Lung (tissue), 11 donors: ENCODE measurements at regions not wholly inside any gene's neighbourhood (a gene's known extent, or its start where the extent isn't known, plus 50 kb on each side); places are given as distances from the start of the nearest gene placed in this dataset.

ENCODE experiments used
- ATAC-seq: fragments of 200-7000 bp; cut with Tn5 transposase; one replicate; pipeline ENCODE4 v1.9.1; 2020; ENCODE audit warnings: moderate number of reproducible peaks; ENCODE audit not compliant: insufficient read depth, low FRiP score
- DNase-seq, 3 donors: peaks; one replicate each; pipeline ENCODE4 v3.0.0-alpha.2; 2013 to 2017
- H3K27ac ChIP-seq, 2 donors: one replicate each; pipeline ENCODE4 v1.5.1; 2013; ENCODE audit warnings: mild to moderate bottlenecking in 2 of 2, moderate library complexity in 2 of 2, control low read depth in 1 of 2, inconsistent platforms in 1 of 2, low read depth in 1 of 2, low read length in 1 of 2
- H3K27me3 ChIP-seq, 3 donors: one replicate each; pipeline ENCODE4 v1.5.1; 2013; ENCODE audit warnings: low read length in 2 of 3; ENCODE audit not compliant: control insufficient read depth in 3 of 3, insufficient read depth in 3 of 3
- H3K36me3 ChIP-seq, 4 donors: one replicate each; pipeline ENCODE4 v1.5.1; 2013; ENCODE audit warnings: low read length in 4 of 4, mild to moderate bottlenecking in 1 of 4, moderate library complexity in 1 of 4; ENCODE audit not compliant: control insufficient read depth in 4 of 4, insufficient read depth in 4 of 4
- H3K4me1 ChIP-seq, 5 donors: one replicate each; pipeline ENCODE4 v1.5.1; 2013; ENCODE audit warnings: low read length in 5 of 5, mild to moderate bottlenecking in 2 of 5, moderate library complexity in 1 of 5; ENCODE audit not compliant: control insufficient read depth in 5 of 5, insufficient read depth in 5 of 5
- H3K4me3 ChIP-seq: one replicate; pipeline ENCODE4 v1.5.1; 2013; ENCODE audit warnings: mild to moderate bottlenecking, control low read depth, moderate library complexity
- H3K9ac ChIP-seq, 2 donors: one replicate each; pipeline ENCODE4 v1.5.1; 2013; ENCODE audit warnings: low read length in 2 of 2, control low read depth in 1 of 2; ENCODE audit not compliant: insufficient read depth in 1 of 2
- H3K9me3 ChIP-seq, 4 donors: one replicate each; pipeline ENCODE4 v1.5.1; 2013; ENCODE audit warnings: low read length in 3 of 4, mild to moderate bottlenecking in 1 of 4, moderate library complexity in 1 of 4; ENCODE audit not compliant: control insufficient read depth in 4 of 4, insufficient read depth in 3 of 4
- WGBS, 2 donors: extraction: QIAGEN DNeasy Blood & Tissue Kit; methylation state at CpG; one replicate each; pipeline ENCODE4 v1.1.7; 2013; 5-methylcytosine and 5-hydroxymethylcytosine counted together
- TF ChIP-seq, protein P1 (sequence below): IDR thresholded peaks from 2 replicates; pipeline ENCODE4 v1.5.1; 2012; ENCODE audit warnings: mild to moderate bottlenecking; ENCODE audit errors: control extremely low read depth, extremely low read depth
- donor health status: control.
- donor health status: control.
- donor health status: Bipolar disorder and iron deficiency.
- donor health status: healthy.
- donor health status: DM: yes; HTN: yes; CAD: no.

DNA sequence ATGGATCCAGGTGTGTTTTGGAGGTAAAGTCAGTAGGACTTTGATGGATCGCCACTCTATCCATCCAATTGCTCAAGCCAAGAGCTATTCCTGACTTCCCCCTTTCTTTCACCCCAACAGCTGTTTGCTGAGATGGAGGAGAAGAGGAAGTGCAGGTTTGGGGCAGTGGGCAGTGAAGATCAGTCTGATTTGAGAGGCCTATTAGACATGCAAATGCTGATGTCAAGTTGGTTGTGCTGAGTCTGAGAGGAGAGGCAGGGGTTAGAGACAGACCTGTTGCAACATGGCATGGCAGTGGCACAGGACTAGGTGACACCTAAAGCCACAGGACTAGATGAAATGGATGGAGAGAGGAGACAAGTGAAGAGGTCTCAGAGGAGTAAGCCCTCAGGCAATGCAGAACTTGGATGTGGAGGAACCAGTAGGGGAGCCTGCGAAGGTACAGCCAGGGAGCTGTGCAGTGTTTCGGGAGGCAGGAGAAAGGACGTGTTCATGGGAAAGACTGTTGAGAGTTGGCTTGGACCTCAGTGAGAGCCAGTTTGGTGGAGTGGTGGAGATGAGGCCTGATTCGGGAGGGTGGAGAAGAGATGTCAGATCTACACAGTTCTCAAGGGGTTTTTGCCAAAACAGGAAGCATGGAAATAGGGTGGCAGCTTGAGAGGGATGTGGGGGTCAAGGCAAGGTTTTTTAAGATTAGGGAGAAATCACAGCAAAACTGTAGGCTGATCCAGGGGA, 175.0 kb downstream of the MACROH2A1 start:
- 47 to 65% methylated on average over 5 of the region's 5 CpGs for WGBS, 2 donors
- Histone ChIP-seq H3K27ac (no peak overlapping the region), H3K9me3 (no peaks in the 10 kb centered on the region), H3K9ac (no peak overlapping the region), H3K4me3 (no peak overlapping the region), H3K4me1 (peaks cover 0 to 4% (median 0%) of the 10 kb centered on the region in 5 donors), H3K27me3 (peaks cover 0 to 6% (median 0%) of the 10 kb centered on the region in 3 donors), H3K36me3 (no peaks in the 10 kb centered on the region)
- TF ChIP-seq, protein P1, sequence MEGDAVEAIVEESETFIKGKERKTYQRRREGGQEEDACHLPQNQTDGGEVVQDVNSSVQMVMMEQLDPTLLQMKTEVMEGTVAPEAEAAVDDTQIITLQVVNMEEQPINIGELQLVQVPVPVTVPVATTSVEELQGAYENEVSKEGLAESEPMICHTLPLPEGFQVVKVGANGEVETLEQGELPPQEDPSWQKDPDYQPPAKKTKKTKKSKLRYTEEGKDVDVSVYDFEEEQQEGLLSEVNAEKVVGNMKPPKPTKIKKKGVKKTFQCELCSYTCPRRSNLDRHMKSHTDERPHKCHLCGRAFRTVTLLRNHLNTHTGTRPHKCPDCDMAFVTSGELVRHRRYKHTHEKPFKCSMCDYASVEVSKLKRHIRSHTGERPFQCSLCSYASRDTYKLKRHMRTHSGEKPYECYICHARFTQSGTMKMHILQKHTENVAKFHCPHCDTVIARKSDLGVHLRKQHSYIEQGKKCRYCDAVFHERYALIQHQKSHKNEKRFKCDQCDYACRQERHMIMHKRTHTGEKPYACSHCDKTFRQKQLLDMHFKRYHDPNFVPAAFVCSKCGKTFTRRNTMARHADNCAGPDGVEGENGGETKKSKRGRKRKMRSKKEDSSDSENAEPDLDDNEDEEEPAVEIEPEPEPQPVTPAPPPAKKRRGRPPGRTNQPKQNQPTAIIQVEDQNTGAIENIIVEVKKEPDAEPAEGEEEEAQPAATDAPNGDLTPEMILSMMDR: no peak
- no peak for ATAC-seq
- DNase-seq: peak in 1 of 3 donors; percentile 5

DNA sequence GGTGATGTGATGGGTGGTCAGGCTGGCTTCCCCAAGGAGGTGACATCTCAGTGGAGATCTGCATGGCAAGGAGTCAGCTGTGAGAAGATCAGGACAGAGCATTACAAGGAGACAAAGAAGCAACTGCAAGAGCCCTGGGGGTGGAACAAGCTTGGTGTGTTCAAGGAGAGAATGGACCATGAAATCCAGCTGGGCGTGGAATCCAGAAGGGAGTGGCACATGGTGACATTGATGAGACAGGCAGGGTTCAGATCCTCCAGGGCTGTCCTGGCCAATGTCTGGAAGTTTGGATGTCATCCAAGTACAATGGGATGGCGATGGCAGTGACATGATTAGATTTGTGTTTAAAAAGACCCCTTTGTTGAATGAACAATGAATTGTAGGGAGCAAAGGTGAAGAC, 175.6 kb downstream of the MACROH2A1 start:
- Histone ChIP-seq H3K27me3 (peaks cover 0 to 6% (median 0%) of the 10 kb centered on the region in 3 donors), H3K36me3 (no peaks in the 10 kb centered on the region), H3K27ac (no peak overlapping the region), H3K4me1 (peaks cover 0 to 4% (median 0%) of the 10 kb centered on the region in 5 donors), H3K9me3 (no peaks in the 10 kb centered on the region), H3K4me3 (no peak overlapping the region), H3K9ac (no peak overlapping the region)
- 85 to 87% methylated on average over 2 of the region's 2 CpGs for WGBS, 2 donors
- ATAC-seq (no peak), DNase-seq (peak in 1 of 3 donors; percentile 10)
- TF ChIP-seq, protein P1: no peak

DNA sequence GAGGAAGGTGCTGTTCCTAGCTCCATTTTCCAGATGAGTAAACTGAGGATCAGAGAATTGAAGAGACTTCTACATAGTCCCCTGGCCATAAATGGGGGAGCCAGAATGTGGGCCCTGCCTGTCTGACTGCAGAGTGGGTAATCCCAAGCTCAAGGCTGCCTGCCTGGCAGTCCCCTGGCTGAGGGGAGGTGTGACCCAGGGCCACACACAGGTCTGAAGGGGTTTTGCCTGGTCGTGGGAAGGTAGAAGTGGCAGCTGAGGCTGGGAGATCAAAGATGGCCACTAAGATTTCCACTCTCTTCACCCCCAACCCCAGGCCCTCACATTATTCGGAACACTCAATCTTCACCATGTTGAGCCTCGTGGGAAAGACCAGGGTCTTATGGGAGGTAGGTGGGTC, 176.3 kb downstream of the MACROH2A1 start:
- no peaks in the 10 kb centered on the region for H3K36me3 ChIP-seq
- TF ChIP-seq, protein P1: no peak
- H3K27me3 ChIP-seq: peaks cover 0 to 6% (median 0%) of the 10 kb centered on the region in 3 donors
- ATAC-seq: no peak
- no peak overlapping the region for H3K27ac ChIP-seq
- no peak overlapping the region for H3K9ac ChIP-seq
- H3K4me1 ChIP-seq: peaks cover 0 to 4% (median 0%) of the 10 kb centered on the region in 5 donors
- no peaks in the 10 kb centered on the region for H3K9me3 ChIP-seq
- peak in 1 of 3 donors; percentile 7 for DNase-seq
- 83 to 92% methylated on average over 3 of the region's 3 CpGs for WGBS, 2 donors
- no peak overlapping the region for H3K4me3 ChIP-seq
